Neural cell (in vitro differentiated cells): ENCODE measurements at regions not wholly inside any gene's neighbourhood (a gene's known extent, or its start where the extent isn't known, plus 50 kb on each side); places are given as distances from the start of the nearest gene placed in this dataset.

Source experiments
- CTCF ChIP-seq: fragments of 450-650 bp; IDR thresholded peaks from 2 replicates; pipeline ENCODE4 v1.5.1; 2014; ENCODE audit warnings: antibody characterized with exemption, mild to moderate bottlenecking, moderate library complexity; ENCODE audit not compliant: poor library complexity, severe bottlenecking
- EP300 ChIP-seq: fragments of 450-650 bp; conservative IDR thresholded peaks from 2 replicates; pipeline ENCODE4 v1.6.1; 2014; ENCODE audit warnings: antibody characterized with exemption, mild to moderate bottlenecking, moderate library complexity; ENCODE audit not compliant: poor library complexity, severe bottlenecking
- EZH2 ChIP-seq: fragments of 200-600, 300-800 bp; shearing (Covaris generic), sonication (generic); IDR thresholded peaks from 2 replicates; pipeline ENCODE4 v1.6.1; 2014; ENCODE audit warnings: antibody characterized with exemption, low read length, borderline replicate concordance, mild to moderate bottlenecking; ENCODE audit not compliant: insufficient read depth, poor library complexity, severe bottlenecking
- MXI1 ChIP-seq: fragments of 450-650 bp; conservative IDR thresholded peaks from 2 replicates; pipeline ENCODE4 v1.6.1; 2014; ENCODE audit warnings: antibody characterized with exemption, mild to moderate bottlenecking; ENCODE audit not compliant: poor library complexity, severe bottlenecking
- POLR2AphosphoS5 ChIP-seq: IDR thresholded peaks from 2 replicates; pipeline ENCODE4 v1.6.1; 2012
- RAD21 ChIP-seq: fragments of 450-650 bp; conservative IDR thresholded peaks from 2 replicates; pipeline ENCODE4 v1.6.1; 2014; ENCODE audit warnings: antibody characterized with exemption, mild to moderate bottlenecking, moderate library complexity
- REST ChIP-seq: IDR thresholded peaks from 2 replicates; pipeline ENCODE4 v1.6.1; 2012; ENCODE audit warnings: borderline replicate concordance
- SMC3 ChIP-seq: fragments of 450-650 bp; conservative IDR thresholded peaks from 2 replicates; pipeline ENCODE4 v1.6.1; 2014; ENCODE audit warnings: antibody characterized with exemption, mild to moderate bottlenecking, moderate library complexity; ENCODE audit not compliant: poor library complexity
- TAF1 ChIP-seq: IDR thresholded peaks from 2 replicates; pipeline ENCODE4 v1.6.1; 2012; ENCODE audit warnings: low read depth

DNA sequence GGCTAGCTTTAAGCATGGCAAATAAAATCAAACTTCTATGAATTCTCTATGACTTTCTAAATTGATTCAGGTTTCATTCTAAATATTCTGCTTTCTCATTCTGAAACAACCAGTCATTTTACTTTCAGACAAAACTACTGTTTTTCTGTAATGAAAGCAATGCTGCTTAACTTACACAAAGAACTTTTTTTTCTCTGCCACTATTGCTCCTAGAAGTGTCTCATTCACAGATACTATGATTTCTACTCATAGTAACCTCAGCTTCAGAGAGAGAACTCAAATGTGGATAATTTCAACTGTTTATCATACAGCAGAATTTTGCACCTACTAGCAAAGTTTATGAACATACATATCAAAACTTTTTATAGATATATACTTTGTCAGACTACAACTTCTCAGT lies 724.6 kb downstream of the SLITRK5 start:
- TF ChIP-seq SMC3, result no peak
- TF ChIP-seq CTCF, result no peak
- no peak for TF ChIP-seq POLR2AphosphoS5
- no peak for TF ChIP-seq EP300
- TF ChIP-seq EZH2, result no peak
- no peak for TF ChIP-seq REST
- TF ChIP-seq TAF1, result no peak
- TF ChIP-seq RAD21, result no peak
- TF ChIP-seq MXI1, result no peak
